LNCaP clone FGC (cell line): ENCODE measurements at regions not wholly inside any gene's neighbourhood (a gene's known extent, or its start where the extent isn't known, plus 50 kb on each side); places are given as distances from the start of the nearest gene placed in this dataset.

Experiments
- DNase-seq: peaks from one replicate; pipeline ENCODE4 v3.0.0-alpha.2; 2011; ENCODE audit warnings: low read depth
- H3K4me3 ChIP-seq: 2 replicates; pipeline ENCODE4 v1.5.1; 2011; ENCODE audit warnings: mild to moderate bottlenecking, low read depth, low read length, control low read depth
- CTCF ChIP-seq: IDR thresholded peaks from 2 replicates; pipeline ENCODE4 v1.5.1; 2012; ENCODE audit warnings: mild to moderate bottlenecking; ENCODE audit not compliant: control insufficient read depth, insufficient read depth; ENCODE audit errors: extremely low read depth

DNA sequence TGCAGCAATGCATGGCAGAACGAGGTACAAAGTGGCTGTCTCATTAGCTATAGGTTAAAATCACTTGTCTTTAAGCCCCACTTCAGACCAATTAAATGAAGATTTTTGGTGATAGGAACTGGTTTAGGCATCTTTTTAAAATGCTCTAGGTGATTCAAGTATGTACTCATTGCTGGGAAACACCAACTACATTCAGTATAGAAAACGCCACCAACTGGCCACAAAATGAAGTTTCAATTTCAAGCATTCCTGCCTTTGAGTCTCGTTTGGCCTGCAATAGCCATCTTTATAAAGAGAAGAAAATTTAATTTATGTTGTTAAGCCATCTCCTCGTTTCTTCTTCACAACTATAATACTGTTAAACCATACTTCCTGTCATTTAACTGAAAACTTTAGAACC is 587.9 kb downstream of the GBE1 start:
- DNase-seq: no peak
- no peak overlapping the region for H3K4me3 ChIP-seq
- TF ChIP-seq CTCF: peak; percentile 43

- no peak overlapping the region for H3K4me3 ChIP-seq
- DNase-seq: no peak
- no peak for TF ChIP-seq CTCF
These were observed 591.1 kb downstream of the GBE1 start for GRCh38 chr3:81170298-81170697.

DNA sequence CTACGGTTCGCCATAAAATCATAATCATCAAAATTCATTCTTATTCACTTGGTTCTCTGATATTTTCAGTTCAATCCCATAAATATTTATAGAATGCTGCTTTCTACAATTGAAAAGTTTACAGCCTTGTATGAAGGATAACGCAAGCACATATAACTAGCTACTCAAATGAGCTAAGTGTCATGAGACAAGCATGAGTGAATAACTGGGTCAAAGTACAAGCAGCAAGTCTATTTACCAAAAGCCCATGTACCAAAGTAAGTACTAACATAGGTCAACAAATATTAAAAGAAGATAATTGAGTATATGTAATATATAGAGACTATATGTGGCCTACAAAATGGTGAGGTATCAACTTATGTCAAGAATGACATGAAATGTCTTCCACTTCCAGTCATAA is 596.6 kb downstream of the GBE1 start:
- H3K4me3 ChIP-seq: no peak overlapping the region
- no peak for TF ChIP-seq CTCF
- DNase-seq: no peak

- no peak for TF ChIP-seq CTCF
- H3K4me3 ChIP-seq: no peak overlapping the region
- no peak for DNase-seq
These were observed 599.6 kb downstream of the GBE1 start for GRCh38 chr3:81161851-81162250.

GRCh38 chr3:81161100-81161499 is 600.3 kb downstream of the GBE1 start:
- TF ChIP-seq CTCF: no peak

GRCh38 chr3:81154611-81155143 is 606.8 kb downstream of the GBE1 start:
- DNase-seq: no peak
- no peak overlapping the region for H3K4me3 ChIP-seq
- no peak for TF ChIP-seq CTCF

More at GRCh38 chr3:81161100-81161499, 600.3 kb downstream of the GBE1 start:
- no peak for DNase-seq
- no peak overlapping the region for H3K4me3 ChIP-seq

DNA sequence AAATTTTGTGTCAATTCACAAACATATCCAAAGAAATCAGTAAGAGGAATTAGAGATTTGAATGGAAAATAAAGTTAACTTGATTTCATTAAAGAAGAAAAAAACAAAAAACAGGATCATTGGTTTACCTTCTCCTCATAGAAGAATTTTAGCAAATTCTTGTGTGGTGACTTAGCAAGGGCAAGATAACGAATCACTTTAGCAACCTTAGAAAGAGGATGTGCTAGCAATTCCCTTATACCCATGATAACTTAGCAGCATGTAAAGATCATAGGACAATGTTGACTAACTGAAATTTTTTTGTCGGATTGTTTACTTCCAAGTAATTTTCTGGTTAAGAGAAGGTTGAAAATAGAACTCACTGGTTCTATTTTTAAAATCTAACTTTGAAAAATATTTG is 609.3 kb downstream of the GBE1 start:
- DNase-seq: no peak
- no peak for TF ChIP-seq CTCF
- no peak overlapping the region for H3K4me3 ChIP-seq
